GM18861 (cell line): ENCODE measurements at regions not wholly inside any gene's neighbourhood (a gene's known extent, or its start where the extent isn't known, plus 50 kb on each side); places are given as distances from the start of the nearest gene placed in this dataset.
"Not testable (repeated sequence)": the region's sequence is repeated elsewhere in the genome, so short reads cannot be mapped to it uniquely, and the experiment has no call there.

Experiments
- ATAC-seq: cut with Tn5 transposase; IDR thresholded peaks from one replicate; pipeline ENCODE4 v1.9.1; 2021; ENCODE audit not compliant: unreplicated experiment

GRCh38 chr12:60451457-60451856 lies 855.6 kb downstream of the SLC16A7 start:
- ATAC-seq, result no peak

GRCh38 chr12:60465060-60465459 lies 869.2 kb downstream of the SLC16A7 start:
- no peak for ATAC-seq

- no peak for ATAC-seq
These were observed 872.7 kb downstream of the SLC16A7 start for GRCh38 chr12:60468546-60468945.

GRCh38 chr12:60475825-60476224 lies 880.0 kb downstream of the SLC16A7 start:
- no peak for ATAC-seq

- no peak for ATAC-seq
These were observed 891.5 kb downstream of the SLC16A7 start for GRCh38 chr12:60487284-60487683.

GRCh38 chr12:60489071-60489470 lies 893.2 kb downstream of the SLC16A7 start:
- no peak for ATAC-seq

GRCh38 chr12:60494244-60494643 lies 898.4 kb downstream of the SLC16A7 start:
- ATAC-seq, result no peak

GRCh38 chr12:60498656-60499055 lies 902.8 kb downstream of the SLC16A7 start:
- ATAC-seq, result no peak

- ATAC-seq, result no peak
These were observed 905.4 kb downstream of the SLC16A7 start for GRCh38 chr12:60501124-60501729.

- ATAC-seq, result no peak
These were observed 927.0 kb downstream of the SLC16A7 start for GRCh38 chr12:60522684-60523400.

- no peak for ATAC-seq
These were observed 933.4 kb downstream of the SLC16A7 start for GRCh38 chr12:60529261-60529660.

GRCh38 chr12:60529723-60530122 lies 933.9 kb downstream of the SLC16A7 start:
- no peak for ATAC-seq

- no peak for ATAC-seq
These were observed 939.5 kb downstream of the SLC16A7 start for GRCh38 chr12:60535363-60535762.

- no peak for ATAC-seq
These were observed 943.8 kb downstream of the SLC16A7 start for GRCh38 chr12:60539592-60539991.

- ATAC-seq, result no peak
These were observed 973.1 kb downstream of the SLC16A7 start for GRCh38 chr12:60568914-60569313.

GRCh38 chr12:60577607-60578006 lies 981.8 kb downstream of the SLC16A7 start:
- no peak for ATAC-seq

- ATAC-seq, result not testable (repeated sequence)
These were observed 991.8 kb downstream of the SLC16A7 start for GRCh38 chr12:60587664-60588063.

GRCh38 chr12:60594035-60594711 lies 998.3 kb downstream of the SLC16A7 start:
- ATAC-seq, result no peak

- ATAC-seq, result no peak
These were observed 1006.8 kb downstream of the SLC16A7 start for GRCh38 chr12:60602601-60603000.

- not testable (repeated sequence) for ATAC-seq
These were observed 1007.6 kb downstream of the SLC16A7 start for GRCh38 chr12:60603475-60603874.

GRCh38 chr12:60616400-60616799 lies 1020.6 kb downstream of the SLC16A7 start:
- no peak for ATAC-seq

- no peak for ATAC-seq
These were observed 1035.0 kb downstream of the SLC16A7 start for GRCh38 chr12:60630796-60631195.
